CD4-positive, alpha-beta T cell (primary cell): ENCODE measurements at regions not wholly inside any gene's neighbourhood (a gene's known extent, or its start where the extent isn't known, plus 50 kb on each side); places are given as distances from the start of the nearest gene placed in this dataset.
"Not testable (repeated sequence)": the region's sequence is repeated elsewhere in the genome, so short reads cannot be mapped to it uniquely, and the experiment has no call there.

Experiments used
- ATAC-seq: fragments of 200-7000 bp; cut with Tn5 transposase; one replicate; pipeline ENCODE4 v1.10.0; 2022; ENCODE audit warnings: mild to moderate bottlenecking; ENCODE audit not compliant: poor library complexity
- CTCF ChIA-PET: fragments of 350-600 bp; sonication (Branson Sonifier 250); formaldehyde crosslinking; loops from one replicate; lab custom pipeline; 2021; ENCODE audit warnings: antibody characterized with exemption, inconsistent platforms; lab: Charles Lee
- POLR2A ChIA-PET: fragments of 350-600 bp; sonication (Branson Sonifier 250); formaldehyde crosslinking; loops from one replicate; lab custom pipeline; 2021; ENCODE audit warnings: antibody characterized with exemption, inconsistent platforms; lab: Charles Lee
- DNase-seq, 14 experiments: peaks; one replicate each; pipeline ENCODE4 v3.0.0-alpha.2; 2013 to 2020; ENCODE audit warnings: mixed read lengths in 2 of 14
- H3K27ac ChIP-seq, 2 donors: one replicate each; pipeline versions ENCODE4 v1.5.1 to v1.7.0; 2013; ENCODE audit warnings: low read length in 2 of 2, low read depth in 1 of 2, mild to moderate bottlenecking in 1 of 2
- H3K27me3 ChIP-seq, 2 experiments: 1 replicate in 1 of 2; 2 replicates in 1 of 2; pipeline versions ENCODE4 v1.6.1 to v1.7.0; 2013; ENCODE audit warnings: low read length in 2 of 2, control low read depth in 1 of 2, mild to moderate bottlenecking in 1 of 2, moderate library complexity in 1 of 2; ENCODE audit not compliant: insufficient read depth in 2 of 2, control insufficient read depth in 1 of 2
- H3K36me3 ChIP-seq: one replicate; pipeline ENCODE4 v1.6.1; 2013; ENCODE audit warnings: low read length, control low read depth; ENCODE audit not compliant: insufficient read depth
- H3K4me1 ChIP-seq: one replicate; pipeline ENCODE4 v1.6.1; 2013; ENCODE audit warnings: low read length, control low read depth; ENCODE audit not compliant: insufficient read depth
- H3K4me3 ChIP-seq: one replicate; pipeline ENCODE4 v1.5.1; 2013; ENCODE audit warnings: mild to moderate bottlenecking, low read length, moderate library complexity
- H3K9me3 ChIP-seq, 2 experiments: 1 replicate in 1 of 2; 2 replicates in 1 of 2; pipeline versions ENCODE4 v1.6.1 to v1.7.0; 2013; ENCODE audit warnings: low read length in 2 of 2, mild to moderate bottlenecking in 2 of 2, control low read depth in 1 of 2, moderate library complexity in 1 of 2; ENCODE audit not compliant: control insufficient read depth in 1 of 2, insufficient read depth in 1 of 2
- H3K27ac Mint-ChIP-seq: one replicate; pipeline ENCODE4 v1.8.0; 2020; ENCODE audit warnings: mixed read lengths
- H3K27me3 Mint-ChIP-seq: one replicate; pipeline ENCODE4 v1.8.0; 2021; ENCODE audit warnings: mixed read lengths
- H3K36me3 Mint-ChIP-seq: one replicate; pipeline ENCODE4 v1.8.0; 2021; ENCODE audit warnings: low read depth, mixed read lengths
- H3K4me1 Mint-ChIP-seq: one replicate; pipeline ENCODE4 v1.8.0; 2021; ENCODE audit warnings: low read depth, mixed read lengths
- H3K4me3 Mint-ChIP-seq: one replicate; pipeline ENCODE4 v1.8.0; 2020; ENCODE audit warnings: mild to moderate bottlenecking, mixed read lengths
- H3K9me3 Mint-ChIP-seq: one replicate; pipeline ENCODE4 v1.8.0; 2020; ENCODE audit warnings: mixed read lengths
- intact Hi-C, 2 experiments: fragments of 100-400 bp; cut with DNase I in 1 of 2; cut with micrococcal nuclease in 1 of 2; formaldehyde crosslinking; loops; one replicate each; pipeline versions ENCODE4 v1.15.1 to v1.9.0; 2023 to 2025; cut with DNase I, micrococcal nuclease

DNA sequence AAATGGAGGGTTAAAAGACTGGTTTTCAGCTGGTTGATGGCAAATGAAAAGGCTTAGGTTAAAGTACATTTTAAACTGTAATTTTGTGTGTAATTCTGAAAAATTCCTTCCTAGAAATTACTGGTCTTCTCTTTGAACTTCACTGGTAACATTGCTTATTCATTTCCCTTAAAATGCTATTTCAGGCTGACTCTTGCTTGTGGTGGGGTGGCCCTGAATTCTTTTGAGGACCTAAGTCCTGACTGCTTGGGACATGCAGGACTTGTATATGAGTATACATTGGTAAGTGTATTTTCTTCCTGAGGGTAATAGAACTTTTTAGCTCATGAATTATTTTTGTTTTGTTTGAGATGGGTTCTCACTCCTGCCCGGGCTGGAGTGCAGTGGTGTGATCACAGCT is 63.0 kb upstream of the ERV3-1 start:
- POLR2A ChIA-PET, H3K9me3 Mint-ChIP-seq, ATAC-seq, H3K27me3 Mint-ChIP-seq, DNase-seq, H3K27ac ChIP-seq, H3K4me3 Mint-ChIP-seq, H3K4me1 Mint-ChIP-seq, H3K4me3 ChIP-seq, CTCF ChIA-PET, H3K4me1 ChIP-seq, intact Hi-C loops, H3K9me3 ChIP-seq, H3K36me3 ChIP-seq, H3K27me3 ChIP-seq, H3K27ac Mint-ChIP-seq: not testable (repeated sequence)
- H3K36me3 Mint-ChIP-seq: peaks cover 58% of the 10 kb centered on the region

DNA sequence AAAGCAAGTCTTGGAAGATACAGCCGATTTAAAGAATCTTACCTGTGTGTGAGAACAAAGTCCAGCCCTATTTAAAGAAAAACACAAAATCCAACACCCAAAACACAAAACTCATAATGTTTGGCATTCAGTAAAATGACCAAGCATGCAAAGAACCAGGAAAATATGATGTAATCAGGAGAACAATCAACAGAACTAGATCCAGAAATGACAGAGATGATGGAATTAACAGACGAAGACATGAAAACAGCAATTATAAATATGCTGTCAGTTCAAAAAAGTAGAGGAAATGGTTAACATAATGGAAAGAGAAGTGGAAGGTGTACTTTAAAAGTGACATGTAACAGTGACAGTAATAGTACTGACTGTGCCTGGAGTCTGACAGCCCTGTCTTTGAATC is 56.1 kb upstream of the ERV3-1 start:
- H3K4me3 Mint-ChIP-seq, H3K27me3 Mint-ChIP-seq, H3K4me1 ChIP-seq, H3K4me1 Mint-ChIP-seq, POLR2A ChIA-PET, H3K9me3 ChIP-seq, H3K4me3 ChIP-seq, H3K27me3 ChIP-seq, DNase-seq, H3K27ac ChIP-seq, intact Hi-C loops, H3K36me3 ChIP-seq, H3K27ac Mint-ChIP-seq, ATAC-seq, H3K9me3 Mint-ChIP-seq, CTCF ChIA-PET: not testable (repeated sequence)
- H3K36me3 Mint-ChIP-seq: peaks cover 39% of the 10 kb centered on the region

DNA sequence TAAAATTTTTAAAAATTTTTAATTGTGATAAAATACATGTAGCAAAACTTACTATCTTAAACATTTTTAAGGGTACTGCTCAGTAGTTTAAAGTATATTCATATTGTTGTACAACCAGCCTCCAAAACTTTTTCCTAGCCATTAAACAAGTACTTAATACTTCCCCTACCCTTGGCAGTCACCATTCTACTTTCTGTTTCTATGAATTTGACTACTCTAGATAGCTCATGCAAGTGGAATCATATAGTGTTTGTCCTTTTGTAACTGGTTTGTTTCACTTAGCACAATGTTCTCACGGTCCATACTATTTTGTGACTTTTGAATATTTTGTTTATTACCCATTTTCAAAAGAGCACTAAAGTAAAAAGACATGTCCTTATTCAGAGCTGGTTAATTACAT is 52.8 kb upstream of the ERV3-1 start:
- intact Hi-C loops, H3K9me3 ChIP-seq, H3K27ac Mint-ChIP-seq, H3K27me3 ChIP-seq, POLR2A ChIA-PET, H3K4me3 ChIP-seq, H3K27ac ChIP-seq, H3K4me3 Mint-ChIP-seq, DNase-seq, H3K36me3 ChIP-seq, ATAC-seq, H3K9me3 Mint-ChIP-seq, H3K27me3 Mint-ChIP-seq, H3K4me1 ChIP-seq, CTCF ChIA-PET: not testable (repeated sequence)
- H3K4me1 Mint-ChIP-seq: peaks cover 22% of the 10 kb centered on the region
- H3K36me3 Mint-ChIP-seq: peaks cover 41% of the 10 kb centered on the region
